D721Med (cell line): ENCODE measurements at regions not wholly inside any gene's neighbourhood (a gene's known extent, or its start where the extent isn't known, plus 50 kb on each side); places are given as distances from the start of the nearest gene placed in this dataset.

Experiments
- DNase-seq: peaks from one replicate; pipeline ENCODE4 v3.0.0; 2011; ENCODE audit warnings: low spot score; ENCODE audit not compliant: insufficient read length
- FAIRE-seq: peaks from 2 replicates; lab custom pipeline; 2011; peaks lifted over from hg19 to GRCh38; lab: Jason Lieb, UNC
- CTCF ChIP-seq: IDR thresholded peaks from 2 replicates; pipeline ENCODE4 v1.5.1; 2012; ENCODE audit warnings: mild to moderate bottlenecking, control low read depth; ENCODE audit not compliant: insufficient read depth; ENCODE audit errors: missing control alignments

GRCh38 chr2:607172-607571, 70.0 kb downstream of the TMEM18 start:
- no peak for FAIRE-seq
- TF ChIP-seq CTCF, result no peak
- no peak for DNase-seq

- no peak for TF ChIP-seq CTCF
- DNase-seq, result no peak
- no peak for FAIRE-seq
Observed at GRCh38 chr2:605674-606608, 71.3 kb downstream of the TMEM18 start.

- TF ChIP-seq CTCF, result no peak
- FAIRE-seq, result no peak
- no peak for DNase-seq
Observed at GRCh38 chr2:604854-605524, 72.2 kb downstream of the TMEM18 start.

- DNase-seq (no peak), FAIRE-seq (no peak)
- TF ChIP-seq CTCF, result no peak
Observed at GRCh38 chr2:604385-604784, 72.8 kb downstream of the TMEM18 start.

- no peak for FAIRE-seq
- DNase-seq, result no peak
Observed at GRCh38 chr2:603869-604268, 73.3 kb downstream of the TMEM18 start.

GRCh38 chr2:603427-603826, 73.8 kb downstream of the TMEM18 start:
- DNase-seq (no peak), FAIRE-seq (no peak)
- TF ChIP-seq CTCF, result no peak

More at GRCh38 chr2:603869-604268, 73.3 kb downstream of the TMEM18 start:
- TF ChIP-seq CTCF, result no peak
